ENCODE measurements at regions not wholly inside any gene's neighbourhood (a gene's known extent, or its start where the extent isn't known, plus 50 kb on each side); places are given as distances from the start of the nearest gene placed in this dataset.

- no peak for DNase-seq (ENCODE audit: insufficient read length, low spot score)
- TF ChIP-seq CTCF (IDR thresholded peaks at IDR 0.05; ENCODE audit: insufficient read depth, missing control alignments) = no peak
- no peak for FAIRE-seq
Measured at GRCh38 chr11:109968299-109968698, 124.9 kb upstream of the ZC3H12C start.

GRCh38 chr11:109968781-109969180, 124.4 kb upstream of the ZC3H12C start:
- no peak for TF ChIP-seq CTCF (IDR thresholded peaks at IDR 0.05; ENCODE audit: insufficient read depth, missing control alignments)
- DNase-seq (ENCODE audit: insufficient read length, low spot score) = no peak
- no peak for FAIRE-seq

- FAIRE-seq (no peak), DNase-seq (ENCODE audit: insufficient read length, low spot score) (no peak)
- TF ChIP-seq CTCF (IDR thresholded peaks at IDR 0.05; ENCODE audit: insufficient read depth, missing control alignments) = no peak
Measured at GRCh38 chr11:109970516-109971183, 122.5 kb upstream of the ZC3H12C start.

- no peak for TF ChIP-seq CTCF (IDR thresholded peaks at IDR 0.05; ENCODE audit: insufficient read depth, missing control alignments)
- no peak for DNase-seq (ENCODE audit: insufficient read length, low spot score)
- FAIRE-seq = no peak
Measured at GRCh38 chr11:109971184-109971523, 122.0 kb upstream of the ZC3H12C start.

- DNase-seq (ENCODE audit: insufficient read length, low spot score) (no peak), FAIRE-seq (no peak)
- TF ChIP-seq CTCF (IDR thresholded peaks at IDR 0.05; ENCODE audit: insufficient read depth, missing control alignments) = no peak
Measured at GRCh38 chr11:109972181-109972715, 120.9 kb upstream of the ZC3H12C start.

GRCh38 chr11:109972939-109973338, 120.3 kb upstream of the ZC3H12C start:
- TF ChIP-seq CTCF (IDR thresholded peaks at IDR 0.05; ENCODE audit: insufficient read depth, missing control alignments) = no peak
- FAIRE-seq = no peak
- no peak for DNase-seq (ENCODE audit: insufficient read length, low spot score)

- TF ChIP-seq CTCF (IDR thresholded peaks at IDR 0.05; ENCODE audit: insufficient read depth, missing control alignments) = no peak
- DNase-seq (ENCODE audit: insufficient read length, low spot score) = no peak
- FAIRE-seq = no peak
Measured at GRCh38 chr11:109973486-109973885, 119.7 kb upstream of the ZC3H12C start.
